ENCODE measurements at regions not wholly inside any gene's neighbourhood (a gene's known extent, or its start where the extent isn't known, plus 50 kb on each side); places are given as distances from the start of the nearest gene placed in this dataset.

DNA sequence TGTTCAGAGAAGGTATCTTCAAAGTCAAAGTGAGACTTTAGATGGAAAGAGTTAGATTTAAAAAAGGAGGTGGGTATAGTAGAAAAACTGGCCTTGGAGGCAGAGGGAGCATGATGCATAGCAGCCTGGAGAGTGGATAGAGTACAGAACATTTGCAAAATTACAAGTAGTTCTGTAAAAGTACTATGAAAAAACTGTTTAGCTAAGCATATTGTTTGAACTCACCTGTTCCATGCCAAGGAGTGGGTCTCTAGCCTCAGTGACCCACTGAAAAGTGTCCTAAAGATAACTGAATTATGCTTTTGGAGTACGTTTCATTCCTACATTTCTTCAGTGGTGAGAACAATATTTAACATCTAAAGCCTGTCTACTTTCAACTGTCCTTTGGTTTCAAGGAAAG, 218.9 kb downstream of the NAP1L3 start:
- TF ChIP-seq, protein P1, sequence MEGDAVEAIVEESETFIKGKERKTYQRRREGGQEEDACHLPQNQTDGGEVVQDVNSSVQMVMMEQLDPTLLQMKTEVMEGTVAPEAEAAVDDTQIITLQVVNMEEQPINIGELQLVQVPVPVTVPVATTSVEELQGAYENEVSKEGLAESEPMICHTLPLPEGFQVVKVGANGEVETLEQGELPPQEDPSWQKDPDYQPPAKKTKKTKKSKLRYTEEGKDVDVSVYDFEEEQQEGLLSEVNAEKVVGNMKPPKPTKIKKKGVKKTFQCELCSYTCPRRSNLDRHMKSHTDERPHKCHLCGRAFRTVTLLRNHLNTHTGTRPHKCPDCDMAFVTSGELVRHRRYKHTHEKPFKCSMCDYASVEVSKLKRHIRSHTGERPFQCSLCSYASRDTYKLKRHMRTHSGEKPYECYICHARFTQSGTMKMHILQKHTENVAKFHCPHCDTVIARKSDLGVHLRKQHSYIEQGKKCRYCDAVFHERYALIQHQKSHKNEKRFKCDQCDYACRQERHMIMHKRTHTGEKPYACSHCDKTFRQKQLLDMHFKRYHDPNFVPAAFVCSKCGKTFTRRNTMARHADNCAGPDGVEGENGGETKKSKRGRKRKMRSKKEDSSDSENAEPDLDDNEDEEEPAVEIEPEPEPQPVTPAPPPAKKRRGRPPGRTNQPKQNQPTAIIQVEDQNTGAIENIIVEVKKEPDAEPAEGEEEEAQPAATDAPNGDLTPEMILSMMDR (IDR thresholded peaks at IDR 0.05), result no peak
- TF ChIP-seq POLR2A (IDR thresholded peaks at IDR 0.05), result no peak

Measured in thyroid gland (tissue), 4 donors.